B cell (primary cell): ENCODE measurements at regions not wholly inside any gene's neighbourhood (a gene's known extent, or its start where the extent isn't known, plus 50 kb on each side); places are given as distances from the start of the nearest gene placed in this dataset.

Experiments
- ATAC-seq: fragments of 200-7000 bp; cut with Tn5 transposase; one replicate; pipeline ENCODE4 v1.10.0; 2021; ENCODE audit warnings: low read depth, mild to moderate bottlenecking, moderate number of reproducible peaks, moderate library complexity
- CTCF ChIA-PET: fragments of 350-600 bp; sonication (Branson Sonifier 250); formaldehyde crosslinking; loops from one replicate; lab custom pipeline; 2021; ENCODE audit warnings: antibody characterized with exemption, inconsistent platforms; lab: Charles Lee
- POLR2A ChIA-PET: fragments of 350-600 bp; sonication (Branson Sonifier 250); formaldehyde crosslinking; loops from one replicate; lab custom pipeline; 2021; ENCODE audit warnings: antibody characterized with exemption; lab: Charles Lee
- DNase-seq: peaks from one replicate; pipeline ENCODE4 v3.0.0; 2013
- H2AFZ ChIP-seq: 2 replicates; pipeline ENCODE4 v1.6.1; 2012; ENCODE audit warnings: mild to moderate bottlenecking, low read depth, low read length; ENCODE audit not compliant: insufficient read depth, poor library complexity, severe bottlenecking
- H3K27ac ChIP-seq, 2 donors: 1 replicate in 1 of 2; 2 replicates in 1 of 2; pipeline ENCODE4 v1.5.1; 2012 to 2013; ENCODE audit warnings: low read length in 2 of 2, mild to moderate bottlenecking in 2 of 2, moderate library complexity in 1 of 2
- H3K27me3 ChIP-seq, 4 experiments: fragments of 200-600 bp in 1 of 4; sonication (generic) in 1 of 4; replicated peaks in 1 of 4; 1 replicate in 2 of 4; 2 replicates in 2 of 4; pipeline versions ENCODE4 v1.6.1 to v1.7.0; 2013 to 2016; ENCODE audit warnings: low read length in 3 of 4, mild to moderate bottlenecking in 2 of 4, mixed read lengths in 1 of 4, moderate library complexity in 1 of 4; ENCODE audit not compliant: insufficient read depth in 4 of 4, control insufficient read depth in 3 of 4; ENCODE audit errors: control extremely low read depth in 1 of 4
- H3K36me3 ChIP-seq, 2 experiments: replicated peaks in 1 of 2; 1 replicate in 1 of 2; 2 replicates in 1 of 2; pipeline versions ENCODE4 v1.6.1 to v1.7.1; 2013; ENCODE audit warnings: low read length in 1 of 2; ENCODE audit not compliant: insufficient read depth in 2 of 2, control insufficient read depth in 1 of 2; ENCODE audit errors: control extremely low read depth in 1 of 2, extremely low read depth in 1 of 2
- H3K4me1 ChIP-seq, 2 donors: fragments of 200-600 bp in 1 of 2; sonication (generic) in 1 of 2; 1 replicate in 1 of 2; 2 replicates in 1 of 2; pipeline versions ENCODE4 v1.5.1 to v1.6.1; 2013 to 2017; ENCODE audit warnings: low read length in 2 of 2; ENCODE audit not compliant: control insufficient read depth in 2 of 2, insufficient read depth in 2 of 2
- H3K4me2 ChIP-seq: replicated peaks from 2 replicates; pipeline ENCODE3; 2012; ENCODE audit warnings: mild to moderate bottlenecking, low read depth, low read length; ENCODE audit not compliant: poor library complexity, severe bottlenecking
- H3K4me3 ChIP-seq, 5 experiments: fragments of 200-600 bp in 1 of 5; sonication (generic) in 1 of 5; 1 replicate in 3 of 5; 2 replicates in 2 of 5; pipeline versions ENCODE4 v1.5.1 to v1.7.0; 2011 to 2016; ENCODE audit warnings: low read length in 4 of 5, mild to moderate bottlenecking in 4 of 5, low read depth in 2 of 5, control low read depth in 1 of 5, moderate library complexity in 1 of 5; ENCODE audit not compliant: insufficient read depth in 1 of 5; ENCODE audit errors: control extremely low read depth in 1 of 5, extremely low read depth in 1 of 5
- H3K79me2 ChIP-seq: fragments of 200-600 bp; sonication (generic); one replicate; pipeline ENCODE4 v1.6.0; 2016; ENCODE audit warnings: low read length; ENCODE audit not compliant: control insufficient read depth, insufficient read depth
- H3K9ac ChIP-seq: fragments of 200-600 bp; sonication (generic); 2 replicates; pipeline ENCODE4 v1.6.1; 2017; ENCODE audit warnings: mild to moderate bottlenecking, low read length, moderate library complexity
- H3K9me3 ChIP-seq, 3 donors: one replicate each; pipeline versions ENCODE4 v1.6.1 to v1.7.1; 2013; ENCODE audit warnings: low read length in 2 of 3; ENCODE audit not compliant: control insufficient read depth in 2 of 3, insufficient read depth in 1 of 3; ENCODE audit errors: control extremely low read depth in 1 of 3
- H4K20me1 ChIP-seq: 2 replicates; pipeline ENCODE4 v1.6.0; 2012; ENCODE audit warnings: mild to moderate bottlenecking, low read length; ENCODE audit not compliant: insufficient read depth, control insufficient read depth, poor library complexity, severe bottlenecking
- H3K27ac Mint-ChIP-seq: one replicate; pipeline ENCODE4 v1.8.0; 2021; ENCODE audit warnings: mixed read lengths
- H3K27me3 Mint-ChIP-seq: one replicate; pipeline ENCODE4 v1.8.0; 2021; ENCODE audit warnings: mixed read lengths
- H3K4me1 Mint-ChIP-seq: one replicate; pipeline ENCODE4 v1.8.0; 2021; ENCODE audit warnings: mixed read lengths
- H3K4me3 Mint-ChIP-seq: one replicate; pipeline ENCODE4 v1.8.0; 2021; ENCODE audit warnings: mixed read lengths
- H3K9me3 Mint-ChIP-seq: one replicate; pipeline ENCODE4 v1.8.0; 2022; ENCODE audit warnings: mixed read lengths; ENCODE audit not compliant: insufficient read depth
- CTCF ChIP-seq: fragments of 200-600 bp; IDR thresholded peaks from one replicate; pipeline ENCODE4 v1.8.0; 2022; ENCODE audit warnings: antibody characterized with exemption, mild to moderate bottlenecking
- EZH2 ChIP-seq: IDR thresholded peaks from 2 replicates; pipeline ENCODE4 v1.6.1; 2012; ENCODE audit warnings: borderline replicate concordance, low read depth, mild to moderate bottlenecking, moderate library complexity, low read length; ENCODE audit not compliant: insufficient read depth, poor library complexity, severe bottlenecking
- WGBS: methylation state at CpG from one replicate; pipeline ENCODE4 v1.1.5; 2013; ENCODE audit warnings: missing lambda C conversion rate; ENCODE audit not compliant: insufficient coverage; 5-methylcytosine and 5-hydroxymethylcytosine counted together
- intact Hi-C: fragments of 100-400 bp; cut with micrococcal nuclease; formaldehyde crosslinking; loops from one replicate; pipeline ENCODE4 v1.10.0; 2022

DNA sequence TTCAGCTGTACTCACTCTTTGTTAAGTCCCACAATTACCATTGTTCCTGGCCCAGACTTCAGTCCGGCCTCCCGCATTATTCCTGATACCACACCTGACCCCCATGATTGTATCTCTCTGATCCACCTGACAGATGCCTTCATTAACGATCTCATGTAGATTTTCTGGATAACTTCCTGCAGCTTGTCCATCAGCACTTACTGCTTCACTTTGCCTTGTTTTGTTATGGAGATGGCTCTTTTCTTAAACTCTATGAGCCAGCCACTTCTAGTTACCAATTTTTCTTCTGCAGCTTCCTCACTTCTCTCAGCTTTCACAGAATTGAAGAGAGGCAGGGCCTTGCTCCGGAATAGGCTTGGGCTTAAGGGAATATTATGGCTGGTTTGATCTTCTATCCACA lies 1044.2 kb downstream of the PLOD2 start:
- Histone ChIP-seq H3K27ac (no peak overlapping the region), H3K4me1 (no peaks in the 10 kb centered on the region), H3K9ac (no peak overlapping the region), H4K20me1 (no peaks in the 10 kb centered on the region), H3K4me3 (no peak overlapping the region), H3K9me3 (no peaks in the 10 kb centered on the region), H3K27me3 (no peaks in the 10 kb centered on the region), H3K4me2 (no peak overlapping the region), H2AFZ (no peak overlapping the region), H3K36me3 (no peaks in the 10 kb centered on the region), H3K79me2 (no peaks in the 10 kb centered on the region)
- H3K9me3 Mint-ChIP-seq, result no peaks in the 10 kb centered on the region
- no peaks in the 10 kb centered on the region for H3K4me1 Mint-ChIP-seq
- no peak overlapping the region for H3K4me3 Mint-ChIP-seq
- WGBS, result 100% methylated on average over 3 of the region's 4 CpGs
- DNase-seq, result no peak
- ChIA-PET POLR2A (no interaction called here), CTCF (no interaction called here)
- H3K27me3 Mint-ChIP-seq, result no peaks in the 10 kb centered on the region
- TF ChIP-seq EZH2 (no peak), CTCF (no peak)
- ATAC-seq, result no peak
- no peak overlapping the region for H3K27ac Mint-ChIP-seq
- intact Hi-C loops, result no loop called here

GRCh38 chr3:145118303-145118702 lies 1042.7 kb downstream of the PLOD2 start:
- Histone ChIP-seq H2AFZ (no peak overlapping the region), H3K79me2 (no peaks in the 10 kb centered on the region), H3K4me1 (no peaks in the 10 kb centered on the region), H4K20me1 (no peaks in the 10 kb centered on the region), H3K27ac (no peak overlapping the region), H3K27me3 (no peaks in the 10 kb centered on the region), H3K9me3 (no peaks in the 10 kb centered on the region), H3K36me3 (no peaks in the 10 kb centered on the region), H3K9ac (no peak overlapping the region), H3K4me2 (no peak overlapping the region), H3K4me3 (no peak overlapping the region)
- DNase-seq (no peak), ATAC-seq (no peak)
- H3K9me3 Mint-ChIP-seq, result no peaks in the 10 kb centered on the region
- H3K27me3 Mint-ChIP-seq, result no peaks in the 10 kb centered on the region
- intact Hi-C loops, result no loop called here
- ChIA-PET POLR2A (no interaction called here), CTCF (no interaction called here)
- H3K4me1 Mint-ChIP-seq, result no peaks in the 10 kb centered on the region
- no CpG with 5 or more reads among the region's 1 CpG for WGBS
- H3K4me3 Mint-ChIP-seq, result no peak overlapping the region
- TF ChIP-seq CTCF (no peak), EZH2 (no peak)
- H3K27ac Mint-ChIP-seq, result no peak overlapping the region
